ENCODE measurements at regions not wholly inside any gene's neighbourhood (a gene's known extent, or its start where the extent isn't known, plus 50 kb on each side); places are given as distances from the start of the nearest gene placed in this dataset.

GRCh38 chr14:85273099-85273677 is 256.8 kb upstream of the FLRT2 start:
- TF ChIP-seq CTCF (IDR thresholded peaks at IDR 0.05) (no peak), POLR2A (IDR thresholded peaks at IDR 0.05) (no peak)
